DOHH2 (cell line): ENCODE measurements at regions not wholly inside any gene's neighbourhood (a gene's known extent, or its start where the extent isn't known, plus 50 kb on each side); places are given as distances from the start of the nearest gene placed in this dataset.

Experiments
- H3F3A ChIP-seq: fragments of 200-600 bp; sonication (generic), shearing (Covaris generic); 2 replicates; pipeline ENCODE4 v1.6.0; 2016; ENCODE audit warnings: antibody characterized with exemption, mild to moderate bottlenecking; ENCODE audit not compliant: control insufficient read depth, insufficient read depth
- H3K27ac ChIP-seq: fragments of 200-600 bp; sonication (generic); 2 replicates; pipeline ENCODE4 v1.5.1; 2014; ENCODE audit warnings: low read depth, mild to moderate bottlenecking, low read length, moderate library complexity
- H3K27me3 ChIP-seq: fragments of 200-600 bp; sonication (generic); 2 replicates; pipeline ENCODE4 v1.6.1; 2014; ENCODE audit warnings: mild to moderate bottlenecking, low read length, mixed read lengths; ENCODE audit not compliant: control insufficient read depth
- H3K36me3 ChIP-seq: fragments of 200-600 bp; sonication (generic); 2 replicates; pipeline ENCODE4 v1.6.1; 2014; ENCODE audit warnings: mild to moderate bottlenecking, low read length, moderate library complexity, mixed read lengths; ENCODE audit not compliant: control insufficient read depth
- H3K4me1 ChIP-seq: fragments of 200-600 bp; sonication (generic); 2 replicates; pipeline ENCODE4 v1.6.1; 2014; ENCODE audit warnings: mild to moderate bottlenecking, low read length, mixed read lengths; ENCODE audit not compliant: control insufficient read depth
- H3K4me2 ChIP-seq: fragments of 200-600 bp; sonication (generic); 2 replicates; pipeline ENCODE4 v1.6.0; 2014; ENCODE audit warnings: mild to moderate bottlenecking, low read length, moderate library complexity
- H3K4me3 ChIP-seq: fragments of 200-600 bp; sonication (generic); 2 replicates; pipeline ENCODE4 v1.5.1; 2014; ENCODE audit warnings: mild to moderate bottlenecking, low read length, mixed read lengths
- H3K79me2 ChIP-seq: fragments of 200-600 bp; sonication (generic); 2 replicates; pipeline ENCODE4 v1.6.1; 2014; ENCODE audit warnings: mild to moderate bottlenecking, low read length, mixed read lengths; ENCODE audit not compliant: control insufficient read depth
- H3K9me2 ChIP-seq: fragments of 200-600 bp; sonication (generic); replicated peaks from 2 replicates; pipeline ENCODE4 v1.6.1; 2014; ENCODE audit warnings: mild to moderate bottlenecking, low read length, mixed read lengths; ENCODE audit not compliant: control insufficient read depth
- H3K9me3 ChIP-seq: fragments of 200-600 bp; sonication (generic); 2 replicates; pipeline ENCODE4 v1.6.1; 2014; ENCODE audit warnings: antibody characterized with exemption, low read length, mixed read lengths; ENCODE audit not compliant: control insufficient read depth, insufficient read depth
- H4K20me1 ChIP-seq: fragments of 200-600 bp; sonication (generic); 2 replicates; pipeline ENCODE4 v1.6.0; 2014; ENCODE audit warnings: low read depth, mild to moderate bottlenecking, antibody characterized with exemption, low read length, moderate library complexity; ENCODE audit not compliant: control insufficient read depth, insufficient read depth
- EZH2phosphoT487 ChIP-seq: fragments of 200-600 bp; sonication (generic); IDR thresholded peaks from 2 replicates; pipeline ENCODE4 v1.6.1; 2017; ENCODE audit warnings: borderline replicate concordance, mild to moderate bottlenecking, antibody characterized with exemption, low read length, moderate library complexity, mixed read lengths
- TF ChIP-seq, protein P1 (sequence below): fragments of 200-600 bp; sonication (generic); IDR thresholded peaks from one replicate; pipeline ENCODE4 v1.5.1; 2014; ENCODE audit warnings: antibody characterized with exemption, mild to moderate bottlenecking, low read depth, low read length; ENCODE audit not compliant: poor library complexity, severe bottlenecking

DNA sequence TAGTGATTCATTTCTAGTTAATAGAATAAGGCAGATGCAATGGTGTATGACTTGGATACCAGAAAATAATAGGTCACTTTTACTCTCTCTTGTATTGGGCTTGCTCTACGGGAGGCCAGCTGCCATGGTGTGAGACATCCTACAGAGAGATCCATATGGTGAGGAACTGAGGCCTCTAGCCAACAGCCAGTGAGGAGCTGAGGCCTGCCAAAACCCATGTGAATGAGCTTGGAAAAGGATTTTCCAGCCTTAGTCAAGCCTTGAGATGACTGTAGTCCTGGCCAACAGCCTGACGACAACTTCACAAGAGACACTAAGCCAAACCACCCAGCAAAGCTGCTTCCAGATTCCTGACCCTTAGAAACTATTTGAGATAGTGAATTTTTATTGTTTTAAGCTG, 1300.2 kb downstream of the RAPGEF2 start:
- Histone ChIP-seq H3F3A (no peaks in the 10 kb centered on the region), H3K27ac (no peak overlapping the region), H3K79me2 (no peaks in the 10 kb centered on the region), H3K4me2 (no peak overlapping the region), H3K9me3 (no peaks in the 10 kb centered on the region), H4K20me1 (no peaks in the 10 kb centered on the region), H3K4me1 (no peaks in the 10 kb centered on the region), H3K36me3 (no peaks in the 10 kb centered on the region), H3K4me3 (no peak overlapping the region), H3K9me2 (no peaks in the 10 kb centered on the region), H3K27me3 (no peaks in the 10 kb centered on the region)
- TF ChIP-seq EZH2phosphoT487, result no peak
- TF ChIP-seq, protein P1, sequence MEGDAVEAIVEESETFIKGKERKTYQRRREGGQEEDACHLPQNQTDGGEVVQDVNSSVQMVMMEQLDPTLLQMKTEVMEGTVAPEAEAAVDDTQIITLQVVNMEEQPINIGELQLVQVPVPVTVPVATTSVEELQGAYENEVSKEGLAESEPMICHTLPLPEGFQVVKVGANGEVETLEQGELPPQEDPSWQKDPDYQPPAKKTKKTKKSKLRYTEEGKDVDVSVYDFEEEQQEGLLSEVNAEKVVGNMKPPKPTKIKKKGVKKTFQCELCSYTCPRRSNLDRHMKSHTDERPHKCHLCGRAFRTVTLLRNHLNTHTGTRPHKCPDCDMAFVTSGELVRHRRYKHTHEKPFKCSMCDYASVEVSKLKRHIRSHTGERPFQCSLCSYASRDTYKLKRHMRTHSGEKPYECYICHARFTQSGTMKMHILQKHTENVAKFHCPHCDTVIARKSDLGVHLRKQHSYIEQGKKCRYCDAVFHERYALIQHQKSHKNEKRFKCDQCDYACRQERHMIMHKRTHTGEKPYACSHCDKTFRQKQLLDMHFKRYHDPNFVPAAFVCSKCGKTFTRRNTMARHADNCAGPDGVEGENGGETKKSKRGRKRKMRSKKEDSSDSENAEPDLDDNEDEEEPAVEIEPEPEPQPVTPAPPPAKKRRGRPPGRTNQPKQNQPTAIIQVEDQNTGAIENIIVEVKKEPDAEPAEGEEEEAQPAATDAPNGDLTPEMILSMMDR, result no peak

DNA sequence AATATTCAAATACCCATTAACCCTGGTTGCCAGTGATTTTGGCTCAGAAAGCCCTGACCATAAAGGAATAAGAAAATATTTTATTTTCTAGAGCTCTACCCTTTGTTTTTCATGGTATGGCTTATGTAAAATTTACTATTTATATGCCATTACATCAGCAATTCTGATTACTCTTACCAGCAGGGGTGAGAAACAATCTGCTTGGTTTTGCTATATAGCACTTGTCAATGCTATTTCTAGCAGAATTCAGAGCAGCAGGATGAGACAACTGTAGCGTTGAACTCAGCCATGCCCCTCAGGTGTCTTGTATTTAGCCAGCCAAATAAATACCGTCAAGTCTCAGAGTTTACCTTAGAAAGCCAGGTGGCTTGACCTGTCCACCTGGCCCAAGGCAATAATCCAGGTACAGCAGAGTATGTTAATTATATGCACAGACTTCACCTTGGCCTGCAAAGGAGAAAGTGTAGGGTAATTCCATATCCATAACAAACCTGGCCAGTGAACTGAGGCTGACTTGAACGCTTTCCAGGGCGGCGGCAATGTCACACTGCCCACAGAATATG, 1303.5 kb downstream of the RAPGEF2 start:
- Histone ChIP-seq H3K4me3 (no peak overlapping the region), H3K79me2 (no peaks in the 10 kb centered on the region), H3K4me2 (no peak overlapping the region), H3K36me3 (no peaks in the 10 kb centered on the region), H3K27ac (no peak overlapping the region), H3F3A (no peaks in the 10 kb centered on the region), H3K9me3 (no peaks in the 10 kb centered on the region), H4K20me1 (no peaks in the 10 kb centered on the region), H3K9me2 (no peaks in the 10 kb centered on the region), H3K4me1 (no peaks in the 10 kb centered on the region), H3K27me3 (no peaks in the 10 kb centered on the region)
- TF ChIP-seq, protein P1, result no peak
- no peak for TF ChIP-seq EZH2phosphoT487

DNA sequence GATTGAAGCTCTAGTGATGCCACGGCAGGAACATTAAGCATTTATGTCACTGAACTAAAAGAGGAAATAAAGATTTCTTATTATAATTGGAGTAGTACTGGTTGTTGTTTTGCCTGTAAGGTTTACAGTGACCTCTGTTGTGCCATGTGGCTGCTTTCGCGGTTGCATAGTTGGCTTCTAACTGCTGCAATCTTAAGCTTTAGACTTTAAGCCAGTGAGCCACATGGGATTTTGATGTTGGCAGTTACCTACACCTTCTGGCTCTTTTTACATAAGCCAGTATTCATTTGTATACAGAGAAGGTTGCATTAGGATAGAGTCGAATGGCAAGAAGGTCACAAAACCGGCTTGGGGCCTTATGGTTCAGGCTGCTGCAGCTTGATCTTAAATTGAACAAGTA, 1311.6 kb downstream of the RAPGEF2 start:
- Histone ChIP-seq H3K4me2 (no peak overlapping the region), H4K20me1 (no peaks in the 10 kb centered on the region)
- TF ChIP-seq EZH2phosphoT487, result no peak
- TF ChIP-seq, protein P1, result no peak

More for the DNA sequence above, 1311.6 kb downstream of the RAPGEF2 start:
- Histone ChIP-seq H3K4me3 (no peak overlapping the region), H3K27ac (no peak overlapping the region), H3K36me3 (no peaks in the 10 kb centered on the region), H3K4me1 (no peaks in the 10 kb centered on the region), H3K27me3 (no peaks in the 10 kb centered on the region), H3K79me2 (no peaks in the 10 kb centered on the region), H3F3A (no peaks in the 10 kb centered on the region), H3K9me2 (no peaks in the 10 kb centered on the region), H3K9me3 (no peaks in the 10 kb centered on the region)
